ENCODE measurements at regions not wholly inside any gene's neighbourhood (a gene's known extent, or its start where the extent isn't known, plus 50 kb on each side); places are given as distances from the start of the nearest gene placed in this dataset.

DNA sequence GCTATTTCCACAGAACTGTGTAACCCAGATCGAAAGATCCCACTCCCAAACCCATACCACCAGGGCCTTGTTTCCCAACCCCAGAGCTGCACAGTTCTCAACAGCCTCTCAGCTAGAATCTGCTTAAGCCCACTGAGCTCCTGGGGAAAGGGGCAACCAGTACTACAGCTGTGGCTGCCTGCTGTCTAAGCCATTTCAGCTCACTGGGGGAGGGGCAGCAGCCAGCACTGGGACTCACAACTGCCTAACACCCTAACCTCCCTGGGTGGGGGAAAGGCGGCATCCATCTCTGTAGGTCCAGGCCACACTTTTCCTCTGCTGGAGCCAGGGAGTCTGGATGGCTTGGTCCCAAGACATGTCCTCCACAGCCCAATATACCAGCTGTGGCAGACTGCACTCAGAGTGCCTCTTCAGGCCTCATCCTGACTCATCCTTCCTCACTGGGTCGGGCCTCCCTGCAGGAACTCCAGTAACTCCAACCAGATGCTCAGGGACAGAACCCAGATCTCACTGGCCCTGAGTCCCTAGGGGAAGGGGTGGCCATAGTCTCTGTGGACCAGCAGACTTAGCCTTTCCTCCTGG lies 241.4 kb downstream of the HINT1 start (continued):
- TF ChIP-seq, protein P1, sequence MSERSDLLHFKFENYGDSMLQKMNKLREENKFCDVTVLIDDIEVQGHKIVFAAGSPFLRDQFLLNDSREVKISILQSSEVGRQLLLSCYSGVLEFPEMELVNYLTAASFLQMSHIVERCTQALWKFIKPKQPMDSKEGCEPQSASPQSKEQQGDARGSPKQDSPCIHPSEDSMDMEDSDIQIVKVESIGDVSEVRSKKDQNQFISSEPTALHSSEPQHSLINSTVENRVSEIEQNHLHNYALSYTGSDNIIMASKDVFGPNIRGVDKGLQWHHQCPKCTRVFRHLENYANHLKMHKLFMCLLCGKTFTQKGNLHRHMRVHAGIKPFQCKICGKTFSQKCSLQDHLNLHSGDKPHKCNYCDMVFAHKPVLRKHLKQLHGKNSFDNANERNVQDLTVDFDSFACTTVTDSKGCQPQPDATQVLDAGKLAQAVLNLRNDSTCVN (CRISPR knock-in tag; IDR thresholded peaks at IDR 0.05): no peak
- TF ChIP-seq ZNF239 (CRISPR knock-in tag; IDR thresholded peaks at IDR 0.05): no peak

DNA sequence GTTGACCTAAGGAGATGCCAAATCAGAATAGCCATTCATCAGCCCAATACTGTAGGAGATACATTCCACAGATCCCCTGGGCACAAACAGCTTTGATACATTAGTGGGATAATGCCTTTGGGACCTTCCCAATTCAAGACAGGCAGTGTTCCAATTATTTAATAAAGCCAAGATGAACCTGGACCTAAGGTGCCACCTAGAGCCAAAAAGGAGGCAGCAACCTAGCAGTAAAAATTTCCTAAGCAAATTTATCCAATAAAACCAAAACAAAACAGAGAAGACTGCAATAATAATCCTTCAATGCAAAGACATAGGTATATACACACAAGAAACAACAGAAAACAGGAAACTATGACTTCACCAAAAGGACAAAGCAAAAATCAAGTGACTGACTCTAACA lies 253.0 kb downstream of the HINT1 start:
- FAIRE-seq (no peak), DNase-seq (ENCODE audit: extremely low read depth in 1 of 4, low spot score in 3 of 4) (peak in 1 of 4 experiments; percentile 4), ATAC-seq (no peak)
- no peaks in the 10 kb centered on the region for H3K36me3 ChIP-seq (ENCODE audit: control insufficient read depth, insufficient read depth, low read length)
- no peak overlapping the region for H3K9ac ChIP-seq (ENCODE audit: insufficient read depth in 1 of 2, low read depth in 2 of 2, low read length in 2 of 2)
- H3K4me3 ChIP-seq: no peak overlapping the region
- in situ Hi-C loops (cut with MboI) (no loop called here), intact Hi-C loops (cut with micrococcal nuclease) (loop anchor here (1.0 kb wide), 1 partner anchor 41 kb away; no protein-coding TSS in a partner anchor)
- no peaks in the 10 kb centered on the region for H3K79me2 ChIP-seq (ENCODE audit: control insufficient read depth, insufficient read depth, low read length)
- H3K9me3 ChIP-seq (replicated peaks; ENCODE audit: control insufficient read depth, insufficient read depth, low read depth, low read length): no peaks in the 10 kb centered on the region
- H3K4me1 ChIP-seq (replicated peaks in 1 of 2; ENCODE audit: control insufficient read depth in 2 of 2, insufficient read depth in 2 of 2, low read length in 2 of 2): no peaks in the 10 kb centered on the region
- H3K9me1 ChIP-seq (ENCODE audit: control insufficient read depth, insufficient read depth, low read length): no peaks in the 10 kb centered on the region
- no peaks in the 10 kb centered on the region for H3K27me3 ChIP-seq (ENCODE audit: control insufficient read depth in 2 of 2, insufficient read depth in 2 of 2, low read length in 2 of 2)
- CTCF ChIA-PET (ENCODE audit: low intra/inter-chr PET ratio): no interaction called here
- POLR2A ChIA-PET: no interaction called here
- no peaks in the 10 kb centered on the region for H4K20me1 ChIP-seq (replicated peaks; ENCODE audit: control insufficient read depth, insufficient read depth, low read length)
- H3K4me2 ChIP-seq (ENCODE audit: insufficient read depth, low read length): no peak overlapping the region
- BruUV-seq (replicated peaks): no TSS peak
- H2AFZ ChIP-seq (ENCODE audit: low read depth, low read length): no peak overlapping the region
- no peak overlapping the region for H3K27ac ChIP-seq (ENCODE audit: extremely low read depth, low read depth, low read length)
- TF ChIP-seq ZNF699 (CRISPR knock-in tag; IDR thresholded peaks at IDR 0.05; ENCODE audit: insufficient replicate concordance) (no peak), SMARCC2 (IDR thresholded peaks at IDR 0.05; ENCODE audit: low read depth) (no peak), GTF2E2 (tag; IDR thresholded peaks at IDR 0.05) (no peak), L3MBTL2 (IDR thresholded peaks at IDR 0.05) (no peak), DPF2 (IDR thresholded peaks at IDR 0.05) (no peak), RAD21 (CRISPR knock-in tag; conservative IDR thresholded peaks at IDR 0.05 in 1 of 2, IDR thresholded peaks at IDR 0.05 in 1 of 2) (peak; percentile 46 to 56; a peak in 3 of 4 replicates)
- TF ChIP-seq, protein P2, sequence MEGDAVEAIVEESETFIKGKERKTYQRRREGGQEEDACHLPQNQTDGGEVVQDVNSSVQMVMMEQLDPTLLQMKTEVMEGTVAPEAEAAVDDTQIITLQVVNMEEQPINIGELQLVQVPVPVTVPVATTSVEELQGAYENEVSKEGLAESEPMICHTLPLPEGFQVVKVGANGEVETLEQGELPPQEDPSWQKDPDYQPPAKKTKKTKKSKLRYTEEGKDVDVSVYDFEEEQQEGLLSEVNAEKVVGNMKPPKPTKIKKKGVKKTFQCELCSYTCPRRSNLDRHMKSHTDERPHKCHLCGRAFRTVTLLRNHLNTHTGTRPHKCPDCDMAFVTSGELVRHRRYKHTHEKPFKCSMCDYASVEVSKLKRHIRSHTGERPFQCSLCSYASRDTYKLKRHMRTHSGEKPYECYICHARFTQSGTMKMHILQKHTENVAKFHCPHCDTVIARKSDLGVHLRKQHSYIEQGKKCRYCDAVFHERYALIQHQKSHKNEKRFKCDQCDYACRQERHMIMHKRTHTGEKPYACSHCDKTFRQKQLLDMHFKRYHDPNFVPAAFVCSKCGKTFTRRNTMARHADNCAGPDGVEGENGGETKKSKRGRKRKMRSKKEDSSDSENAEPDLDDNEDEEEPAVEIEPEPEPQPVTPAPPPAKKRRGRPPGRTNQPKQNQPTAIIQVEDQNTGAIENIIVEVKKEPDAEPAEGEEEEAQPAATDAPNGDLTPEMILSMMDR (IDR thresholded peaks at IDR 0.05 in 2 of 3, conservative IDR thresholded peaks at IDR 0.05 in 1 of 3; ENCODE audit: insufficient read depth in 2 of 3, low read depth in 1 of 3, low read length in 3 of 3): peak; percentile 29 to 63 (median 34); a peak in 4 of 6 replicates
- TF ChIP-seq, protein P3, sequence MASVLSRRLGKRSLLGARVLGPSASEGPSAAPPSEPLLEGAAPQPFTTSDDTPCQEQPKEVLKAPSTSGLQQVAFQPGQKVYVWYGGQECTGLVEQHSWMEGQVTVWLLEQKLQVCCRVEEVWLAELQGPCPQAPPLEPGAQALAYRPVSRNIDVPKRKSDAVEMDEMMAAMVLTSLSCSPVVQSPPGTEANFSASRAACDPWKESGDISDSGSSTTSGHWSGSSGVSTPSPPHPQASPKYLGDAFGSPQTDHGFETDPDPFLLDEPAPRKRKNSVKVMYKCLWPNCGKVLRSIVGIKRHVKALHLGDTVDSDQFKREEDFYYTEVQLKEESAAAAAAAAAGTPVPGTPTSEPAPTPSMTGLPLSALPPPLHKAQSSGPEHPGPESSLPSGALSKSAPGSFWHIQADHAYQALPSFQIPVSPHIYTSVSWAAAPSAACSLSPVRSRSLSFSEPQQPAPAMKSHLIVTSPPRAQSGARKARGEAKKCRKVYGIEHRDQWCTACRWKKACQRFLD (CRISPR knock-in tag; IDR thresholded peaks at IDR 0.05): no peak
- TF ChIP-seq, protein P4, sequence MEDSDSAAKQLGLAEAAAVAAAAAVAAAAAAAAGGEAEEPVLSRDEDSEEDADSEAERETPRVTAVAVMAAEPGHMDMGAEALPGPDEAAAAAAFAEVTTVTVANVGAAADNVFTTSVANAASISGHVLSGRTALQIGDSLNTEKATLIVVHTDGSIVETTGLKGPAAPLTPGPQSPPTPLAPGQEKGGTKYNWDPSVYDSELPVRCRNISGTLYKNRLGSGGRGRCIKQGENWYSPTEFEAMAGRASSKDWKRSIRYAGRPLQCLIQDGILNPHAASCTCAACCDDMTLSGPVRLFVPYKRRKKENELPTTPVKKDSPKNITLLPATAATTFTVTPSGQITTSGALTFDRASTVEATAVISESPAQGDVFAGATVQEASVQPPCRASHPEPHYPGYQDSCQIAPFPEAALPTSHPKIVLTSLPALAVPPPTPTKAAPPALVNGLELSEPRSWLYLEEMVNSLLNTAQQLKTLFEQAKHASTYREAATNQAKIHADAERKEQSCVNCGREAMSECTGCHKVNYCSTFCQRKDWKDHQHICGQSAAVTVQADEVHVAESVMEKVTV (CRISPR knock-in tag; IDR thresholded peaks at IDR 0.05): 0 out of 2 replicates have a peak, but pooled peaks have one; percentile 18
- TF ChIP-seq, protein P5, sequence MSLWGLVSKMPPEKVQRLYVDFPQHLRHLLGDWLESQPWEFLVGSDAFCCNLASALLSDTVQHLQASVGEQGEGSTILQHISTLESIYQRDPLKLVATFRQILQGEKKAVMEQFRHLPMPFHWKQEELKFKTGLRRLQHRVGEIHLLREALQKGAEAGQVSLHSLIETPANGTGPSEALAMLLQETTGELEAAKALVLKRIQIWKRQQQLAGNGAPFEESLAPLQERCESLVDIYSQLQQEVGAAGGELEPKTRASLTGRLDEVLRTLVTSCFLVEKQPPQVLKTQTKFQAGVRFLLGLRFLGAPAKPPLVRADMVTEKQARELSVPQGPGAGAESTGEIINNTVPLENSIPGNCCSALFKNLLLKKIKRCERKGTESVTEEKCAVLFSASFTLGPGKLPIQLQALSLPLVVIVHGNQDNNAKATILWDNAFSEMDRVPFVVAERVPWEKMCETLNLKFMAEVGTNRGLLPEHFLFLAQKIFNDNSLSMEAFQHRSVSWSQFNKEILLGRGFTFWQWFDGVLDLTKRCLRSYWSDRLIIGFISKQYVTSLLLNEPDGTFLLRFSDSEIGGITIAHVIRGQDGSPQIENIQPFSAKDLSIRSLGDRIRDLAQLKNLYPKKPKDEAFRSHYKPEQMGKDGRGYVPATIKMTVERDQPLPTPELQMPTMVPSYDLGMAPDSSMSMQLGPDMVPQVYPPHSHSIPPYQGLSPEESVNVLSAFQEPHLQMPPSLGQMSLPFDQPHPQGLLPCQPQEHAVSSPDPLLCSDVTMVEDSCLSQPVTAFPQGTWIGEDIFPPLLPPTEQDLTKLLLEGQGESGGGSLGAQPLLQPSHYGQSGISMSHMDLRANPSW (CRISPR knock-in tag; IDR thresholded peaks at IDR 0.05): no peak
